Activated naive CD4-positive, alpha-beta T cell treated with anti-CD3 and anti-CD28 coated beads, Interleukin-2, amount 10 ng/mL, durations not matched to agents 7 days and 5 days (primary cell): ENCODE measurements at regions not wholly inside any gene's neighbourhood (a gene's known extent, or its start where the extent isn't known, plus 50 kb on each side); places are given as distances from the start of the nearest gene placed in this dataset.
"Not testable (repeated sequence)": the region's sequence is repeated elsewhere in the genome, so short reads cannot be mapped to it uniquely, and the experiment has no call there.

Source experiments
- CTCF ChIA-PET: fragments of 350-600 bp; sonication (Branson Sonifier 250); formaldehyde crosslinking; loops from one replicate; lab custom pipeline; 2021; ENCODE audit warnings: antibody characterized with exemption; lab: Charles Lee
- DNase-seq: peaks from one replicate; pipeline ENCODE4 v3.0.0-alpha.2; 2020
- H3K27ac Mint-ChIP-seq: one replicate; pipeline ENCODE4 v1.8.0; 2021; ENCODE audit warnings: mild to moderate bottlenecking, moderate library complexity, mixed read lengths
- H3K27me3 Mint-ChIP-seq: one replicate; pipeline ENCODE4 v1.8.0; 2021; ENCODE audit warnings: mild to moderate bottlenecking, mixed read lengths
- H3K36me3 Mint-ChIP-seq: one replicate; pipeline ENCODE4 v1.8.0; 2021; ENCODE audit warnings: mixed read lengths
- H3K4me1 Mint-ChIP-seq: one replicate; pipeline ENCODE4 v1.8.0; 2021; ENCODE audit warnings: mixed read lengths
- H3K4me3 Mint-ChIP-seq: one replicate; pipeline ENCODE4 v1.8.0; 2021; ENCODE audit warnings: mild to moderate bottlenecking, moderate library complexity, mixed read lengths
- H3K9me3 Mint-ChIP-seq: one replicate; pipeline ENCODE4 v1.8.0; 2021; ENCODE audit warnings: mixed read lengths

- CTCF ChIA-PET, result no interaction called here
- H3K9me3 Mint-ChIP-seq, result no peaks in the 10 kb centered on the region
- H3K27ac Mint-ChIP-seq, result no peak overlapping the region
- no peaks in the 10 kb centered on the region for H3K4me1 Mint-ChIP-seq
- no peaks in the 10 kb centered on the region for H3K36me3 Mint-ChIP-seq
- peaks cover 4% of the 10 kb centered on the region for H3K27me3 Mint-ChIP-seq
- H3K4me3 Mint-ChIP-seq, result no peak overlapping the region
- no peak for DNase-seq
Measured at GRCh38 chr13:75196147-75196837, 285.7 kb downstream of the TBC1D4 start.

GRCh38 chr13:75195495-75196146, 286.3 kb downstream of the TBC1D4 start:
- CTCF ChIA-PET, result no interaction called here
- Mint-ChIP-seq H3K4me1 (no peaks in the 10 kb centered on the region), H3K27ac (no peak overlapping the region), H3K4me3 (no peak overlapping the region), H3K27me3 (peaks cover 4% of the 10 kb centered on the region), H3K9me3 (no peaks in the 10 kb centered on the region), H3K36me3 (no peaks in the 10 kb centered on the region)
- no peak for DNase-seq

DNA sequence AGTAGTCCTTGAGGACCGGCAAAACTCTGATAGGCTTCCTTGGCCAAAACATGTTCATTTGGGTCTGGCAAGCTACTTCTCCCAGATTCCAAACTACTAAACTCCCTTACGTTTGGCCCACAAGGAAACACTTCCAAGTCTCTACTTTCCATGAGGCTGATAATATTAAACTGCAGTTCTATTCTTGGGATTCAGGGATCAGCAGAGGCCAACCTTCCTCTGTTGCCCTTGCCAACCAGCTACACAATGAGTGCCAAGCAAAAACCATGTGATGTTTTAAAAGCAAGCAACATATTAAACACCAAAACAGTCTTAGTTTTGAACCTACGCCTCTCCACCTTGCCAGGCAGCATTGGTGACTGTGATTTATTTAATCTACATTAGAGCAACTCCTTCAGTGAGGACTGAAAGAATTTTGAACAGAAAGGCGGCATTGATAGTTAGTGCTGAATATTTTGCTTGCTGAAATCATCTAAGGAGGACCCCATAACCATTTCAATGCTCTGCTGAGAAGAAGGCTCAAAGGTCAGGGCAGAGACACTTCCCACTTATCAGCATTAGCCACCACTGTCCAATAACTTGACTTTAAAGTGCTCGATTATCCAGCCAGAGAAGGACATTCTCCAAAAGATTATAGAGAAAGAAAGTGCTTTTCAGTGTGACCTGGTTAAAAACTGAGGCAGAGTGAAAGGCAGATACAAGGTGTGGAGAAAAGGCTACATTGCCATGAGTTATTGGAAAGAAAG, 287.1 kb downstream of the TBC1D4 start:
- peaks cover 4% of the 10 kb centered on the region for H3K27me3 Mint-ChIP-seq
- CTCF ChIA-PET, result no interaction called here

DNA sequence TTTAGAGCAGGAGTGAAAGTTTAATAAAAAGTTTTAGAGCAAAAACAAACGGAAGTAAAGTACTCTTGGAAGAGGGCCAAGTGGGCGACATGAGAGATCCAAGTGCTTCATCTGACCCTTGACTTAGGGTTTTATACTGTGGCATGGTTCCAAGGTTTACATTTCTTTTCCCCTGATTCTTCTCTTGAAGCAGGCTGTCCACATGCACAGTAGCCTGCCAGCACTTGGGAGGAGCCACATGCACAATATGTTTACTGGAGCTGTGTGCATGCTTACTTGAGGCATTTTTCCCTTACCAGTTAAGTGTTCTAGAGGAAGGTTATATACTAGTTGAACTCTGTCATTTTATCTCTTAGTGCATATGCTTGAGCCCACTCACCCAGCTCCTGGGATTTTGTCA, 295.6 kb downstream of the TBC1D4 start:
- Mint-ChIP-seq H3K36me3 (no peaks in the 10 kb centered on the region), H3K27ac (no peak overlapping the region), H3K4me1 (no peaks in the 10 kb centered on the region), H3K4me3 (no peak overlapping the region), H3K27me3 (no peaks in the 10 kb centered on the region), H3K9me3 (peaks cover 2% of the 10 kb centered on the region)
- CTCF ChIA-PET, result no interaction called here
- no peak for DNase-seq

More for the DNA sequence above, 287.1 kb downstream of the TBC1D4 start:
- Mint-ChIP-seq H3K9me3 (no peaks in the 10 kb centered on the region), H3K27ac (no peak overlapping the region), H3K36me3 (no peaks in the 10 kb centered on the region), H3K4me1 (no peaks in the 10 kb centered on the region), H3K4me3 (no peak overlapping the region)
- no peak for DNase-seq

- Mint-ChIP-seq H3K36me3 (no peaks in the 10 kb centered on the region), H3K27ac (no peak overlapping the region), H3K4me1 (no peaks in the 10 kb centered on the region), H3K9me3 (peaks cover 2% of the 10 kb centered on the region), H3K4me3 (no peak overlapping the region), H3K27me3 (no peaks in the 10 kb centered on the region)
- DNase-seq, result no peak
- CTCF ChIA-PET, result no interaction called here
Measured at GRCh38 chr13:75181906-75182305, 300.1 kb downstream of the TBC1D4 start.

GRCh38 chr13:75180805-75181455, 301.0 kb downstream of the TBC1D4 start:
- no peaks in the 10 kb centered on the region for H3K27me3 Mint-ChIP-seq
- peaks cover 4% of the 10 kb centered on the region for H3K9me3 Mint-ChIP-seq
- H3K36me3 Mint-ChIP-seq, result no peaks in the 10 kb centered on the region
- H3K4me3 Mint-ChIP-seq, result no peak overlapping the region
- H3K4me1 Mint-ChIP-seq, result no peaks in the 10 kb centered on the region
- no peak overlapping the region for H3K27ac Mint-ChIP-seq
- no peak for DNase-seq
- CTCF ChIA-PET, result no interaction called here

DNA sequence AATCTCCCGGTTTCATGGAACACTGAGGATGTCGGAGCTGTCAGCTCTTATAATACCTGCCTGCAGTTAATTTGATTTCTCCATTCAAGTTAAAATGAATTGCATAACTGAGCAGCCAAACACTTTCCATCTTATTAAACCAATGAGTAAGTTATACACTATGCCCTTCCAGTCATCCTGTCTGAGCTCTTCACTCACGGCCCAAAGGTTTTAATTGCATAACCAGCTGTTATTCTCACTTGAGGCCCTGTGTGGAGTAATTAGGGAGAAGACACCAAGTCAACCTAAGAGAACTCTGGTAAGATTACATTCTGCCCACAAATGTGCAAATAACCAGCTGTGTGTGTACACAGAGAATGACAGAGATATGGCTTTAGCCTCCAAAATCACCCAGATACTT, 303.5 kb downstream of the TBC1D4 start:
- Mint-ChIP-seq H3K36me3 (no peaks in the 10 kb centered on the region), H3K4me3 (no peak overlapping the region), H3K4me1 (no peaks in the 10 kb centered on the region), H3K27me3 (no peaks in the 10 kb centered on the region), H3K9me3 (peaks cover 3% of the 10 kb centered on the region), H3K27ac (no peak overlapping the region)
- CTCF ChIA-PET, result interaction anchor here (0.8 kb wide), 1 partner anchor 12 kb away, joined by 3 read pairs; no protein-coding TSS in a partner anchor
- no peak for DNase-seq

GRCh38 chr13:75175575-75175974, 306.4 kb downstream of the TBC1D4 start:
- no peaks in the 10 kb centered on the region for H3K27me3 Mint-ChIP-seq
- CTCF ChIA-PET, result no interaction called here
- H3K4me1 Mint-ChIP-seq, result no peaks in the 10 kb centered on the region
- no peak overlapping the region for H3K4me3 Mint-ChIP-seq
- H3K27ac Mint-ChIP-seq, result no peak overlapping the region
- DNase-seq, result no peak
- no peaks in the 10 kb centered on the region for H3K36me3 Mint-ChIP-seq
- peaks cover 3% of the 10 kb centered on the region for H3K9me3 Mint-ChIP-seq

GRCh38 chr13:75175097-75175496, 306.9 kb downstream of the TBC1D4 start:
- H3K9me3 Mint-ChIP-seq, H3K4me3 Mint-ChIP-seq, H3K36me3 Mint-ChIP-seq, H3K27ac Mint-ChIP-seq, H3K4me1 Mint-ChIP-seq, H3K27me3 Mint-ChIP-seq, DNase-seq, CTCF ChIA-PET: not testable (repeated sequence)

- no peak overlapping the region for H3K4me3 Mint-ChIP-seq
- no peaks in the 10 kb centered on the region for H3K36me3 Mint-ChIP-seq
- H3K9me3 Mint-ChIP-seq, result peaks cover 3% of the 10 kb centered on the region
- H3K4me1 Mint-ChIP-seq, result no peaks in the 10 kb centered on the region
- DNase-seq, result no peak
- H3K27ac Mint-ChIP-seq, result no peak overlapping the region
- H3K27me3 Mint-ChIP-seq, result no peaks in the 10 kb centered on the region
- CTCF ChIA-PET, result no interaction called here
Measured at GRCh38 chr13:75174481-75174880, 307.5 kb downstream of the TBC1D4 start.

DNA sequence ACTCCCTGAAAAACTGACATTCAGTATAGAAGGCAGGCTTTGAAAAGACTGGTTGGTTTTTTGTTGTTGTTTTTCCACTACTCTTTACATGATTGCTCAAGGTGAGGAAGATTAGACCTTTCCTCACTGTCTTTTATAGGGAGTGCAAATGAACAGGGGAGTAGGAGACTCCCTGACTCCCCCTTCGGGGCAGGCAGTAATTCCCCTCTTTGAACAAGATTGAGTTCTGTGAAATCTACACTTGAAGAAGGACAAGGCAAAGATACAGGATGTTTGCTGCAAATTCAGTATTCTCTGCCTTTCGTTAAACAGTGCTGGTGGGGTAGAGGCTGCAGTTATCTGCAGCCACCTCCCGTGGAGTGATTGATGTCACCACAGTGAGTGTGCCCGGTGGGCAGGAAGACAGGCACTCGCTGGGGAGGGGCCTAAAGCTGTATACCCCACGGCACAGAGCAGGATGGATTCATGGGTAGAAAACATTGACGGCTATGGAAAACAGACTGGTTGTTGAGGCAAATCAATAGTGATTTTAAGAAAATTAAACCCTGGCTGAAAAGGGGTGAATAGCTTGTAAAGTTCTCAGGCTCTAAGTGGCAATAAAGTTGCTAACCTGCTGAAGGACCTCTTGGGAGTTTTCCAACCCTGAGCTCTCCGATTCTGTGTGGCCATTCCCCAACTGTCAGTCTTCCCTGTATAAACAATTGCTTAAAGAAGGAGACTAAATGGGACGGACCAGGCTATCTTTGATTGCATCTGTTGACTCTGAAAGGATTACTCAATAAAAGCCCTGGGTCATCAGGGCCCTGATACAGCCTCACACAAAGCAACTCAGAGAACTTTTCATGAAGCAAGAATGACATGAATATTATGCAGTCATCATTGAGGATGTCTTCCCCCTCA, 308.3 kb downstream of the TBC1D4 start:
- Mint-ChIP-seq H3K36me3 (no peaks in the 10 kb centered on the region), H3K4me3 (no peak overlapping the region), H3K4me1 (no peaks in the 10 kb centered on the region), H3K9me3 (peaks cover 3% of the 10 kb centered on the region), H3K27ac (no peak overlapping the region), H3K27me3 (no peaks in the 10 kb centered on the region)
- CTCF ChIA-PET, result no interaction called here
- no peak for DNase-seq

DNA sequence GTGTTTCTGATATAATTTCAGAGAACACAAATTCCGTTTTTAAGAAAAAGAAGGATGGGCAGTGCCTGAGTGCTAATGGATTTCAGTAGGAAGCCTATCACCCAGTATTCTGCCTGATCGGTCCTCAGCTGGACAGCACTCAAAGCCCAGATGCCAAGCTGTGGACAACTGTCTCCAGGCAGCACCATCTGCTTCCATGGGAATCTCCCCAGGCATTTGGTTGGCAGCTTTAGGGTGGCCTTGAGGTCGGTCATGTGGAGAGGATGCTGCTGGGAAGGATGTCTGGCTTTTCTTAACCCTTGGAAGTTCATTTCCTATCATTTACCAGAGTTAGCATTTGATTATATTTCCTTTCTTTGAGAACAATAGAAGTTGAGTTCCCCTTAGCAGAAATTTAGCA, 311.7 kb downstream of the TBC1D4 start:
- H3K27me3 Mint-ChIP-seq, result no peaks in the 10 kb centered on the region
- H3K4me1 Mint-ChIP-seq, result no peaks in the 10 kb centered on the region
- no peaks in the 10 kb centered on the region for H3K9me3 Mint-ChIP-seq
- CTCF ChIA-PET, result no interaction called here
- H3K27ac Mint-ChIP-seq, result no peak overlapping the region
- DNase-seq, result no peak
- H3K4me3 Mint-ChIP-seq, result no peak overlapping the region
- no peaks in the 10 kb centered on the region for H3K36me3 Mint-ChIP-seq

- Mint-ChIP-seq H3K4me1 (no peaks in the 10 kb centered on the region), H3K9me3 (no peaks in the 10 kb centered on the region), H3K27ac (no peak overlapping the region), H3K27me3 (no peaks in the 10 kb centered on the region), H3K36me3 (no peaks in the 10 kb centered on the region), H3K4me3 (no peak overlapping the region)
- no peak for DNase-seq
- CTCF ChIA-PET, result no interaction called here
Measured at GRCh38 chr13:75165543-75166230, 316.3 kb downstream of the TBC1D4 start.
